T-helper 1 cell treated with Interleukin-12 subunit alpha and Interleukin-12 subunit beta and Interleukin-4 antibody, amounts not matched to agents 30 μg/mL and 1 μg/mL, for 36 hours (primary cell): ENCODE measurements at regions not wholly inside any gene's neighbourhood (a gene's known extent, or its start where the extent isn't known, plus 50 kb on each side); places are given as distances from the start of the nearest gene placed in this dataset.

Experiments used
- H3K27ac Mint-ChIP-seq: one replicate; pipeline ENCODE4 v1.8.0; 2021; ENCODE audit warnings: mild to moderate bottlenecking, mixed read lengths
- H3K27me3 Mint-ChIP-seq: one replicate; pipeline ENCODE4 v1.8.0; 2021; ENCODE audit warnings: low read depth, mixed read lengths
- H3K36me3 Mint-ChIP-seq: one replicate; pipeline ENCODE4 v1.8.0; 2021; ENCODE audit warnings: low read depth, mixed read lengths
- H3K4me1 Mint-ChIP-seq: one replicate; pipeline ENCODE4 v1.8.0; 2021; ENCODE audit warnings: low read depth, mixed read lengths
- H3K4me3 Mint-ChIP-seq: one replicate; pipeline ENCODE4 v1.8.0; 2021; ENCODE audit warnings: mild to moderate bottlenecking, moderate library complexity, mixed read lengths
- H3K9me3 Mint-ChIP-seq: one replicate; pipeline ENCODE4 v1.8.0; 2021; ENCODE audit warnings: mixed read lengths

- Mint-ChIP-seq H3K27me3 (no peaks in the 10 kb centered on the region), H3K36me3 (no peaks in the 10 kb centered on the region), H3K4me1 (no peaks in the 10 kb centered on the region), H3K27ac (no peak overlapping the region), H3K9me3 (no peaks in the 10 kb centered on the region), H3K4me3 (no peak overlapping the region)
These were observed 118.8 kb upstream of the SMIM23 start for GRCh38 chr5:171666815-171667214.

- Mint-ChIP-seq H3K9me3 (no peaks in the 10 kb centered on the region), H3K36me3 (no peaks in the 10 kb centered on the region), H3K4me1 (no peaks in the 10 kb centered on the region), H3K27ac (no peak overlapping the region), H3K27me3 (no peaks in the 10 kb centered on the region), H3K4me3 (no peak overlapping the region)
These were observed 118.1 kb upstream of the SMIM23 start for GRCh38 chr5:171667341-171668096.

GRCh38 chr5:171668097-171668412 lies 117.6 kb upstream of the SMIM23 start:
- Mint-ChIP-seq H3K36me3 (no peaks in the 10 kb centered on the region), H3K4me1 (no peaks in the 10 kb centered on the region), H3K27ac (no peak overlapping the region), H3K4me3 (no peak overlapping the region), H3K27me3 (no peaks in the 10 kb centered on the region), H3K9me3 (no peaks in the 10 kb centered on the region)

- H3K4me1 Mint-ChIP-seq = no peaks in the 10 kb centered on the region
- H3K27ac Mint-ChIP-seq = no peak overlapping the region
- no peaks in the 10 kb centered on the region for H3K27me3 Mint-ChIP-seq
- no peaks in the 10 kb centered on the region for H3K9me3 Mint-ChIP-seq
- no peaks in the 10 kb centered on the region for H3K36me3 Mint-ChIP-seq
- H3K4me3 Mint-ChIP-seq = no peak overlapping the region
These were observed 116.0 kb upstream of the SMIM23 start for GRCh38 chr5:171669571-171669970.

GRCh38 chr5:171672556-171672955 lies 113.1 kb upstream of the SMIM23 start:
- Mint-ChIP-seq H3K27ac (no peak overlapping the region), H3K9me3 (no peaks in the 10 kb centered on the region), H3K4me3 (no peak overlapping the region), H3K27me3 (peaks cover 4% of the 10 kb centered on the region), H3K4me1 (no peaks in the 10 kb centered on the region), H3K36me3 (no peaks in the 10 kb centered on the region)

- Mint-ChIP-seq H3K36me3 (no peaks in the 10 kb centered on the region), H3K4me1 (no peaks in the 10 kb centered on the region), H3K9me3 (no peaks in the 10 kb centered on the region), H3K27me3 (peaks cover 4% of the 10 kb centered on the region), H3K4me3 (no peak overlapping the region), H3K27ac (no peak overlapping the region)
These were observed 112.3 kb upstream of the SMIM23 start for GRCh38 chr5:171673328-171673727.

- Mint-ChIP-seq H3K27ac (no peak overlapping the region), H3K27me3 (peaks cover 4% of the 10 kb centered on the region), H3K36me3 (no peaks in the 10 kb centered on the region), H3K4me3 (no peak overlapping the region), H3K4me1 (no peaks in the 10 kb centered on the region), H3K9me3 (no peaks in the 10 kb centered on the region)
These were observed 111.8 kb upstream of the SMIM23 start for GRCh38 chr5:171673840-171674239.

- Mint-ChIP-seq H3K4me1 (no peaks in the 10 kb centered on the region), H3K27me3 (peaks cover 4% of the 10 kb centered on the region), H3K4me3 (no peak overlapping the region), H3K9me3 (no peaks in the 10 kb centered on the region), H3K36me3 (no peaks in the 10 kb centered on the region), H3K27ac (no peak overlapping the region)
These were observed 110.1 kb upstream of the SMIM23 start for GRCh38 chr5:171675511-171675910.

GRCh38 chr5:171676286-171676944 lies 109.2 kb upstream of the SMIM23 start:
- Mint-ChIP-seq H3K4me1 (no peaks in the 10 kb centered on the region), H3K9me3 (no peaks in the 10 kb centered on the region), H3K4me3 (no peak overlapping the region), H3K36me3 (no peaks in the 10 kb centered on the region), H3K27me3 (peaks cover 4% of the 10 kb centered on the region), H3K27ac (no peak overlapping the region)

- peaks cover 4% of the 10 kb centered on the region for H3K27me3 Mint-ChIP-seq
- no peak overlapping the region for H3K27ac Mint-ChIP-seq
- no peaks in the 10 kb centered on the region for H3K4me1 Mint-ChIP-seq
- H3K4me3 Mint-ChIP-seq = no peak overlapping the region
- no peaks in the 10 kb centered on the region for H3K36me3 Mint-ChIP-seq
- H3K9me3 Mint-ChIP-seq = no peaks in the 10 kb centered on the region
These were observed 107.0 kb upstream of the SMIM23 start for GRCh38 chr5:171678646-171679045.

GRCh38 chr5:171680485-171680884 lies 105.1 kb upstream of the SMIM23 start:
- Mint-ChIP-seq H3K27me3 (no peaks in the 10 kb centered on the region), H3K4me1 (no peaks in the 10 kb centered on the region), H3K27ac (no peak overlapping the region), H3K36me3 (no peaks in the 10 kb centered on the region), H3K9me3 (no peaks in the 10 kb centered on the region), H3K4me3 (no peak overlapping the region)

- no peaks in the 10 kb centered on the region for H3K36me3 Mint-ChIP-seq
- H3K27ac Mint-ChIP-seq = no peak overlapping the region
- H3K4me3 Mint-ChIP-seq = no peak overlapping the region
- no peaks in the 10 kb centered on the region for H3K27me3 Mint-ChIP-seq
- H3K9me3 Mint-ChIP-seq = no peaks in the 10 kb centered on the region
- H3K4me1 Mint-ChIP-seq = no peaks in the 10 kb centered on the region
These were observed 104.6 kb upstream of the SMIM23 start for GRCh38 chr5:171681061-171681460.

- H3K36me3 Mint-ChIP-seq = no peaks in the 10 kb centered on the region
- no peaks in the 10 kb centered on the region for H3K27me3 Mint-ChIP-seq
- H3K27ac Mint-ChIP-seq = no peak overlapping the region
- H3K9me3 Mint-ChIP-seq = no peaks in the 10 kb centered on the region
- no peak overlapping the region for H3K4me3 Mint-ChIP-seq
- H3K4me1 Mint-ChIP-seq = no peaks in the 10 kb centered on the region
These were observed 103.9 kb upstream of the SMIM23 start for GRCh38 chr5:171681677-171682076.

GRCh38 chr5:171682801-171683200 lies 102.8 kb upstream of the SMIM23 start:
- H3K9me3 Mint-ChIP-seq = no peaks in the 10 kb centered on the region
- no peaks in the 10 kb centered on the region for H3K27me3 Mint-ChIP-seq
- no peak overlapping the region for H3K27ac Mint-ChIP-seq
- no peak overlapping the region for H3K4me3 Mint-ChIP-seq
- H3K36me3 Mint-ChIP-seq = no peaks in the 10 kb centered on the region
- H3K4me1 Mint-ChIP-seq = no peaks in the 10 kb centered on the region

- no peak overlapping the region for H3K27ac Mint-ChIP-seq
- H3K4me3 Mint-ChIP-seq = no peak overlapping the region
- H3K9me3 Mint-ChIP-seq = no peaks in the 10 kb centered on the region
- no peaks in the 10 kb centered on the region for H3K36me3 Mint-ChIP-seq
- no peaks in the 10 kb centered on the region for H3K27me3 Mint-ChIP-seq
- H3K4me1 Mint-ChIP-seq = no peaks in the 10 kb centered on the region
These were observed 101.4 kb upstream of the SMIM23 start for GRCh38 chr5:171684169-171684568.
